TTC549 (cell line): ENCODE measurements at regions not wholly inside any gene's neighbourhood (a gene's known extent, or its start where the extent isn't known, plus 50 kb on each side); places are given as distances from the start of the nearest gene placed in this dataset.
"Not testable (repeated sequence)": the region's sequence is repeated elsewhere in the genome, so short reads cannot be mapped to it uniquely, and the experiment has no call there.

Experiments
- FAIRE-seq: peaks from 2 replicates; lab custom pipeline; 2012; peaks lifted over from hg19 to GRCh38; lab: Jason Lieb, UNC

- no peak for FAIRE-seq
These were observed 156.0 kb upstream of the FRG1 start for GRCh38 chr4:189784651-189785050.

GRCh38 chr4:189785257-189785656 lies 155.4 kb upstream of the FRG1 start:
- no peak for FAIRE-seq

DNA sequence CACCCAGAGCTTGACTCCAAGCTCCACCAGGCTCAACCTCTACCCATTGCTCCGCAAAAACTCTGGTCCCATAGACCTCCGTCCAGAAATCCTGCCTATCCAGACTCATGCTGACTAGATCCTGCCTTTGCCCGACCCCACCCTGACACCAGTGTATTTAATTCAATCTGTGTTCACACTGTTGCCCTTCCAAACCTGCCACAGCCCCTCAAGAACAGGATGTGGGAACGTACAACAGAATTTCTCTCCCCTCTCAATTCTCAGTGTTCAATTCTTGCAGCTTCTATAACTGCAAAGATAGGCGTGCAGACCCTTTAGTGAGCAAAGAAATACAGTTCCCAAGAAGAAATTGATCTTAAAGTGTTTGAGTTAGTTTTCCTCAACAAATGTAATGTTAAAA lies 154.2 kb upstream of the FRG1 start:
- FAIRE-seq = no peak

- FAIRE-seq = no peak
These were observed 153.2 kb upstream of the FRG1 start for GRCh38 chr4:189787216-189788031.

GRCh38 chr4:189792924-189793618 lies 147.6 kb upstream of the FRG1 start:
- FAIRE-seq = no peak

DNA sequence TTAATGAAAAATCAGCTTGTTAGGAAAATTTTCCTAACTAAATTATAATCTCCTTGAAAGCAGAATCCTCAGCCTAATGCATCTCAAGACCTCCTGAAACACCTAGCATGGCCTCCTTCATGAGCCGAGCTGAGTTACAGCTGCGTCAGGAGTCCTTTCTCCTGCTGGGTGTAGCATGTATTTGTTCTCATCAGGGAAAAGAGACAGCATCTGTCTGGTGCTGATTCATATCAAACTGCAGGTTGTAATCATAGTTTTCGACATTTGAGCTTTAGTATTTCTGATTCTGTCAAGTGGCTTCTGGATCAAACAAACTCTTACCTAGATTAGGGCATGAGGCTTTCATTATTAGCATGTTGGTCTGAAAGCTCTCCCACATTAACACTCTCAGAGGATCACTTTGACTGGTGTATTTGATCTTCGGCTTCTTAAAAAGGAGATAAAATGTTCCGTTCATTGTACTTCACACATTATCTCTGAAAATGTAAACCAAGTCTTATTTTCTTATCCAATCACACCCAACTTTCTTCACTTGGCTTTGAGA lies 140.1 kb upstream of the FRG1 start:
- no peak for FAIRE-seq

DNA sequence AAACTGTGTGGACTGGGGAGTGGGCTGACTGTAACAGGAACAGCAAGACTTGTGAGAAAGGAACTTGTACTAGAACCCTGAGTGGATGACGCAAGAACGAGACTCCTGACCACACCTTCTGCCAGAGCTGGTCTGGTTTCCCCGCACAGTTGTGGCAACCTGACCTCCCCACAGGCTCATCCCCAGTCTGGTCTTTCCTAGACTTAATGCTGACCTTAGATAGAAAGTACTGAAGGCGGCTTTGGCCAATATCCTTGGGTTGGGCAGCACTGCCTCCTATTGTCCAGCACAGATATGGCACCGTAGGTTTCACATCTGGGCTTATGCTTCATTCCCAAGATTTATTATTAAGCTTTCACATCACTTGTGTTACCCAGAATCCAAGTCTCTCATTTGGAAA lies 137.8 kb upstream of the FRG1 start:
- no peak for FAIRE-seq

GRCh38 chr4:189804894-189805293 lies 135.8 kb upstream of the FRG1 start:
- FAIRE-seq = no peak

GRCh38 chr4:189806506-189806905 lies 134.2 kb upstream of the FRG1 start:
- no peak for FAIRE-seq

DNA sequence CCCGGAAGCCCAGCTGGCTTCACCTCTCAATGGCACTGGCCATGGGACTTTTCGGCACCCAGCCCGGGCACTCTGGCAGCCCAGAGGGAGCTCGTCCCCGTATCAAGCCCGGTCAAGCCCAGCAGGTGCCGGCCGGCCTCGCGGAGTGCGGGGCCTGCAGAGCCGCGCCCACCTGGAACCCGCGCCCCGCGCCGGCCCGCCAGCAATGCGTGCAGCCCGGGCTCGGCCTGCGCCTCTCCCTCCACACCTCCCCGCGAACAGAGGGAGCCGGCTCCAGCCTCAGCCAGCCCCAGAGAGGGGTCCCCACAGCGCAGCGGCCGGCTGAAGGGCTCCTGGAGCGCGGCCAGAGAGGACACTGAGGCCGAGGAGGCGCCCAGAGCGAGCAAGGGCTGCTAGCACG lies 133.6 kb upstream of the FRG1 start:
- no peak for FAIRE-seq

GRCh38 chr4:189809241-189809735 lies 131.4 kb upstream of the FRG1 start:
- FAIRE-seq = no peak

GRCh38 chr4:189809839-189810238 lies 130.8 kb upstream of the FRG1 start:
- FAIRE-seq = no peak

DNA sequence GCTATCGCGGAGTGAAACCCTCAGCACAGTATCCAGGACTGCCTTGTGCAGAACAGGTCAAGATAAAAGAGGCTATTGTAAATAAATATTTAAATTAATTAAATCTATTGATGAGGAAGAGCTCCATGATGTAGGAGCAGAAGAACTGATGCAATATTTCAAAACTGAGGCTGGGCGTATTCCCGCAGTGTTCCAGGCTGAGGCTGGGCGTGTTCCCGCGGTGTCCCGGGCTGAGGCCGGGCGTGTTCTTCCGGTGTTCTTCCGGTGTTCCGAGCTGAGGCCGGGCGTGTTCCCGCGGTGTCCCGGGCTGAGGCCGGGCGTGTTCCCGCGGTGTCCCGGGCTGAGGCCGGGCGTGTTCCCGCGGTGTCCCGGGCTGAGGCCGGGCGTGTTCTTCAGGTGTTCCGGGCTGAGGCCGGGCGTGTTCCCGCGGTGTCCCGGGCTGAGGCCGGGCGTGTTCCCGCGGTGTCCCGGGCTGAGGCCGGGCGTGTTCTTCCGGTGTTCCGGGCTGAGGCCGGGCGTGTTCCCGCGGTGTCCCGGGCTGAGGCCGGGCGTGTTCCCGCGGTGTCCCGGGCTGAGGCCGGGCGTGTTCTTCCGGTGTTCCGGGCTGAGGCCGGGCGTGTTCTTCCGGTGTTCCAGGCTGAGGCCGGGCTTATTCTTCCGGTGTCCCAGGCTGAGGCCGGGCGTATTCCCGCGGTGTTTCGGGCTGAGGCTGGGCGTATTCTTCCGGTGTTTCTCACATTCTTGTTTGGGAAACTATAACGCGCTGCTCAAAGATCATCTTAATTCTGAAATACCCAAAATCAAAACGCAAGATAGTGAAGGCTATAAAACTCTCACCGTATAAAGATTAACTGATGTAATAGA lies 130.1 kb upstream of the FRG1 start:
- FAIRE-seq = not testable (repeated sequence)

DNA sequence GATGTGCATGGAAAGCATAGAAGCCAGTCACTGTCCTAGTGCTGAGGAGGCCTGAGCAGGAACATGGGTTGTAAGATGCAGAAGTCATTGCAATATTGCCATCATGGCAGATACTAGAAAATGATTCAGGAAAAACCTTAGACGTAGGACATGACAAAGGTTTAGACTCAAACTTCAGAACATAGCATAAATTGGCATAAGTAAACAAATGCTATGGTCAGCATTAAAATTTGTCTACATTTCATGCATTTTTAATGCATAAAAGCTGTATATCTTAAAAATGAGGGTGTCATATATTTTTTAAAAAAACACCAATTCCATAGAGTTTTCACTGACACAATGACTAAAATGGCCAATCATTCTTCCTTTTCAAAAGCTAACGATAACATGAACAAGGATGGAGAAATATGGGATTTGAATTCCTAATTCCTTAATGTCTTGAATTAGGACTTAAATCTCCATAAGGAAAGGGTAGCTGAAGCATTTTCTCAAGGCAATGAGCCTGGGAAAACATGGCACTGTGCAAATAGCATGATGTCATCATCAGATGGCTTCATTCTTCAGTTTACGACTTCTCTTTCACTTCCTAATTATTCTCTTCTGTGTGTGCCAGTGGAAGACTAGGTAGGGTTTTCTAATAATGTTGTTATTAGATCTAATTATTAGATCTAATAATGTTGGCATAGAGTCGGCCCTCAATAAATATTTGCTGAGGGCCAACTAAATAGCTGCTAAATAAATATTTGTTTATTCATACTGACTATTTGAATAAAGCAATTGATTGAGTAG lies 125.1 kb upstream of the FRG1 start:
- no peak for FAIRE-seq

DNA sequence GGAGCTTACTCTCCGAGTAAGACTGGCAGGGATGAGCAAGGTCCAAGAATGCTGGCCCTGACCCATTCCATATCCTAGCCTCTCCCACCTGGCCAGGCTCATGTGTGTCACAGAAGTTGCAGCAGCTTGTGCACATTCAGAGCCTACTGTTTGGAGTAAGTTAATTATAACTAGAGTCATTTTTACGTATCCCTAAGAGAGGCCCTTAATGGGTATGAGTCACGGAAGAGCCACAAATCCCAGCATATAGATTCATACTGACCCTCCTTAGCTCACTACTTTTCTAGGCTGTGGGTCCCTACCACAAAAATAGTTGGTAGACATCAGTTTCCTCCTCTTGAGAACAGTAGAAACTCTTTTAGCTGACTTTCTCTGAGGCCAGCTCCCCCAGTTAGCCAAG lies 118.3 kb upstream of the FRG1 start:
- no peak for FAIRE-seq

DNA sequence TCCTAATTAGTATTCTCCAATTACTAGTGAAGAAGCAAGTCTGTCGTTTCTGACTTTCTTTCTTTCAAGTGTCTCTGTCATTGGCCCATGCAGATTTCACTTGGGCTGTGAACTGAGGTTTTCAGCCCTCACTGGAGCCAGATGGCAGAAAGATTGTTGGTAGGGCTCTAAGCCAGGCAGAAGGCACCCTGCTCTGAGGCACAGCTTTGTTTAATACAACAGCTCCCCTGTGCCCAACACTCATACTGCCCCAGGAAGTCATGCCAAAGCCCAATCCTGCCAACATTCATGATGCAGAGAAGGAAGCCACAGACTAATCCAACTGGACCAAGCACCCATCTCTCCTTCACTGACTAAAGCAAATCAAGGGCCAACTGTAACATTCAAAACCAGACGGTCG lies 117.1 kb upstream of the FRG1 start:
- FAIRE-seq = no peak

- FAIRE-seq = no peak
These were observed 115.2 kb upstream of the FRG1 start for GRCh38 chr4:189825466-189825865.

GRCh38 chr4:189826657-189827056 lies 114.0 kb upstream of the FRG1 start:
- FAIRE-seq = no peak

DNA sequence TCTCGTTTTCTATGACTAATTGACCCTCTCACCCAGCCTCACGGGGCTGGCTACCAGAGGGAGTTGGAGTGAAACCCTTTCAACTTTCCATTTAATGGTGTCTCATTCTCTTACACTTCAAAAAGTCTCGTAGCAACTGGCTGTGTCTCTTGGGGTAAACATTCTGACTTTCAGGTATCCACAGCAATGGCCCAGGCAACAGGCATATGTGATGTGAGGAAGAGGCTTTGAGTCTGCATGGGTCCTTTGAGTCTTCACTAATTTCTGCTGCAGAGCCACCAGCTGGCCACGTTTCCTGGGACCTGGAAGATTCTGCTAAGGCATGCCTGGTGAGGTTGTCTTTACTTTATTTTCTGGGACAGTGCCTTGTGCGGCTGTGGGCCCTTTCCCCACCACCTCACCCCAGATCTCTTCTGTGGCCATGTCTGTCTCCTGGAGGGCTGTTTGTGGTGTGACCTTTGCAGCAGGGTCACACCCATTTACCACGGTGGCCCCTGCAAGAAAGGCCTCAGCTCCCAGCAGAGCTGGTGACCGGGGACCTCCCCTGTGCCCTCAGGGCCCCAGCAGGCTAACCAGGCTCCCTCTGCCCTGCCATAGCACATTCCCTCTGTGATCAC lies 112.5 kb upstream of the FRG1 start:
- FAIRE-seq = no peak

DNA sequence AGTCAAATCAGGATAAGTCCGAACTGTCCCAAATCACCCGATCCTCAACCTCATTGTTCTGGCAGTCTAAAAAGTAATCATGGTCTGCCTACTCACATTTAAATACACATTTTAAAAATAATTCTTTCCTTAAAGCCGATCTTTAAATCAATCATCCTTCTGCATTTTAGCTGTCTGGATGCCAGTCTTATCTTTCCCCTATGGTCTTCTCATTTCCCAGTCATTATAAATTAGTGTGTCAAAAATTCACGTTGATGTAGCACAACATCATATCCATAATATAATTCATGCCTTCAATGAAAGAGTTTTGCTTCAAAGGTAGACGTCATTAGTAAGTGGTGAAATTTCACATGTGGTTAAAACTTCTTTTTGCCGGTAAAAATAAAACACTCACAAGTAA lies 108.1 kb upstream of the FRG1 start:
- no peak for FAIRE-seq

GRCh38 chr4:189834616-189835015 lies 106.1 kb upstream of the FRG1 start:
- no peak for FAIRE-seq
